SK-N-MC (cell line): ENCODE measurements at regions not wholly inside any gene's neighbourhood (a gene's known extent, or its start where the extent isn't known, plus 50 kb on each side); places are given as distances from the start of the nearest gene placed in this dataset.

Source experiments
- EZH2 ChIP-seq: fragments of 200-600 bp; sonication (generic); IDR thresholded peaks from one replicate; pipeline ENCODE4 v1.6.1; 2017; ENCODE audit warnings: antibody characterized with exemption
- FOXP2 ChIP-seq: optimal IDR thresholded peaks from 2 replicates; pipeline ENCODE3; 2011; ENCODE audit warnings: mild to moderate bottlenecking, moderate library complexity; ENCODE audit not compliant: insufficient read depth; ENCODE audit errors: extremely low read length, control extremely low read depth
- POLR2AphosphoS5 ChIP-seq: IDR thresholded peaks from 2 replicates; pipeline ENCODE4 v1.6.1; 2012; ENCODE audit warnings: mild to moderate bottlenecking, low read depth, low read length, borderline replicate concordance

DNA sequence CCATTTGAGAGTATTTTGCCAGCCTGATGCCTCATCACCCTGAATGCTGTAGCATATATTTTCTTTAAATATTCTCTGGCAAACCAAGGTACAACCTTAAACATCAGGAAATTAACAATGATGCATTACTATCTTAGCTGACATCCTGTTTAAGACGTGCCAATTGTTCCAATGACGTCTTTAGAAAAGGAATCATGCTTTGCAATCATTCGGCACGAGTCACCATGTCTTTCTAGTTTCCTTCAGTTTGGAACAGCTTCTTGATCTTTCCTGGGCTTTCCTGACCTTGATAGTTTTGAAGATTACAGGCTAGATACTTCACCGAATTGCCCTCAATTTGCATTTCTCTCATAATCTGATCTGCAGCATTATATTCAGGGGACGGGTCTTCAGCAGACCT, 88.2 kb upstream of the GLI2 start:
- TF ChIP-seq EZH2 (no peak), POLR2AphosphoS5 (no peak), FOXP2 (no peak)
